SK-N-SH (cell line): ENCODE measurements at regions not wholly inside any gene's neighbourhood (a gene's known extent, or its start where the extent isn't known, plus 50 kb on each side); places are given as distances from the start of the nearest gene placed in this dataset.

Experiments
- EP300 ChIP-seq, 2 experiments: IDR thresholded peaks; 2 replicates each; pipeline versions ENCODE4 v1.4.0 to v1.6.1; 2012; ENCODE audit warnings: borderline replicate concordance in 1 of 2, low read depth in 1 of 2, low read length in 1 of 2
- POLR2AphosphoS5 ChIP-seq: IDR thresholded peaks from 2 replicates; pipeline ENCODE4 v1.6.1; 2012; ENCODE audit warnings: low read depth, low read length
- RCOR1 ChIP-seq: fragments of 150-350 bp; IDR thresholded peaks from 2 replicates; pipeline ENCODE4 v1.6.1; 2017; ENCODE audit warnings: antibody characterized with exemption, low read length
- TAF1 ChIP-seq: IDR thresholded peaks from 2 replicates; pipeline ENCODE4 v1.6.1; 2012; ENCODE audit warnings: low read depth, mild to moderate bottlenecking, low read length, moderate library complexity, borderline replicate concordance

GRCh38 chr6:67974931-67975330, 660.2 kb upstream of the ADGRB3 start:
- TF ChIP-seq EP300 (IDR thresholded peaks at IDR 0.05; ENCODE audit: borderline replicate concordance in 1 of 2, low read depth in 1 of 2, low read length in 1 of 2) = no peak
- no peak for TF ChIP-seq TAF1
- TF ChIP-seq POLR2AphosphoS5 = no peak
- no peak for TF ChIP-seq RCOR1
